Hepatocyte (in vitro differentiated cells): ENCODE measurements at regions not wholly inside any gene's neighbourhood (a gene's known extent, or its start where the extent isn't known, plus 50 kb on each side); places are given as distances from the start of the nearest gene placed in this dataset.

ENCODE experiments used
- DNase-seq: peaks from one replicate; pipeline ENCODE4 v3.0.0-alpha.2; 2016; ENCODE audit warnings: low spot score
- H2AFZ ChIP-seq: fragments of 200-600 bp; sonication (generic); 2 replicates; pipeline ENCODE4 v1.6.0; 2016; ENCODE audit warnings: antibody characterized with exemption, mild to moderate bottlenecking
- H3K27ac ChIP-seq: fragments of 200-600 bp; sonication (generic); 2 replicates; pipeline ENCODE4 v1.5.1; 2016; ENCODE audit warnings: mild to moderate bottlenecking
- H3K27me3 ChIP-seq: fragments of 200-600 bp; sonication (generic); 2 replicates; pipeline ENCODE4 v1.6.1; 2016
- H3K36me3 ChIP-seq: fragments of 200-600 bp; sonication (generic); replicated peaks from 2 replicates; pipeline ENCODE4 v1.5.1; 2016; ENCODE audit warnings: low read depth; ENCODE audit not compliant: insufficient read depth
- H3K4me1 ChIP-seq: fragments of 200-600 bp; sonication (generic); 2 replicates; pipeline ENCODE4 v1.5.1; 2016; ENCODE audit warnings: mild to moderate bottlenecking, moderate library complexity; ENCODE audit not compliant: insufficient read depth
- H3K4me2 ChIP-seq: fragments of 200-600 bp; sonication (generic); 2 replicates; pipeline ENCODE4 v1.6.0; 2016
- H3K4me3 ChIP-seq: fragments of 200-600 bp; sonication (generic); 2 replicates; pipeline ENCODE4 v1.5.1; 2016; ENCODE audit warnings: mild to moderate bottlenecking
- H3K79me2 ChIP-seq: fragments of 200-600 bp; sonication (generic); 2 replicates; pipeline ENCODE4 v1.6.0; 2017; ENCODE audit warnings: mild to moderate bottlenecking
- H3K9me2 ChIP-seq: fragments of 200-600 bp; sonication (generic); replicated peaks from 2 replicates; pipeline ENCODE4 v1.6.0; 2017; ENCODE audit warnings: mild to moderate bottlenecking; ENCODE audit not compliant: insufficient read depth
- H3K9me3 ChIP-seq: fragments of 200-600 bp; sonication (generic); 2 replicates; pipeline ENCODE4 v1.5.1; 2016; ENCODE audit warnings: low read depth, mild to moderate bottlenecking
- H4K20me1 ChIP-seq: fragments of 200-600 bp; sonication (generic); 2 replicates; pipeline ENCODE4 v1.6.0; 2016; ENCODE audit warnings: mild to moderate bottlenecking; ENCODE audit not compliant: insufficient read depth, poor library complexity, severe bottlenecking
- EZH2 ChIP-seq: fragments of 200-600 bp; sonication (generic); IDR thresholded peaks from 2 replicates; pipeline ENCODE4 v1.6.1; 2016; ENCODE audit warnings: antibody characterized with exemption, mild to moderate bottlenecking, borderline replicate concordance
- EZH2phosphoT487 ChIP-seq: fragments of 200-600 bp; sonication (generic); IDR thresholded peaks from one replicate; pipeline ENCODE4 v1.6.1; 2018; ENCODE audit warnings: antibody characterized with exemption, mild to moderate bottlenecking, low read depth, moderate library complexity; ENCODE audit not compliant: unreplicated experiment, severe bottlenecking
- WGBS: methylation state at CpG from one replicate; pipeline ENCODE4 v1.1.6; 2016; ENCODE audit warnings: low lambda C conversion rate; ENCODE audit errors: missing lambda C conversion rate; 5-methylcytosine and 5-hydroxymethylcytosine counted together
- TF ChIP-seq, protein P1 (sequence below): fragments of 200-600 bp; sonication (generic); IDR thresholded peaks from 2 replicates; pipeline ENCODE4 v1.5.1; 2016; ENCODE audit warnings: antibody characterized with exemption, mild to moderate bottlenecking; ENCODE audit not compliant: poor library complexity

DNA sequence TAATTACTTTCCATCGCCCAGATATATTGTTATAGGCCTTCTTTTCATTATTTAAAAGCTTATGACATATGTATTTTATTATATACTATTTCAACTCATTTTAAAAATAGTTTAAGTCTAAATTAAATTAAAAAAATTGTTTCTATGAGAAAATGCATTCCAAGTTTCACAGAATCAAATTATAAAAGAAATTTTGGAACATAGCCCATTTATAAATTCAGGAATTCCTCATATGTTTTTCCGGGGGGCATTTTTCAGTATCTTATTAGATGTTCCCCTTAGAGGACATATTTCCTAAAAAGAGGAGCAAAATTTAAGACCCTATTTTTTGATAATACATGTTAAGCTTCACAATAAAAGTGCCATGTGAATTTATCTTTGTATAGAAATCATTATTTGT, 119.9 kb upstream of the ATP2B1 start:
- no peak overlapping the region for H2AFZ ChIP-seq
- WGBS: 83% methylated on average over 2 of the region's 2 CpGs
- no peaks in the 10 kb centered on the region for H4K20me1 ChIP-seq
- H3K4me1 ChIP-seq: no peaks in the 10 kb centered on the region
- H3K4me2 ChIP-seq: no peak overlapping the region
- H3K27me3 ChIP-seq: no peaks in the 10 kb centered on the region
- H3K9me3 ChIP-seq: no peaks in the 10 kb centered on the region
- H3K27ac ChIP-seq: no peak overlapping the region
- TF ChIP-seq EZH2: no peak
- TF ChIP-seq, protein P1, sequence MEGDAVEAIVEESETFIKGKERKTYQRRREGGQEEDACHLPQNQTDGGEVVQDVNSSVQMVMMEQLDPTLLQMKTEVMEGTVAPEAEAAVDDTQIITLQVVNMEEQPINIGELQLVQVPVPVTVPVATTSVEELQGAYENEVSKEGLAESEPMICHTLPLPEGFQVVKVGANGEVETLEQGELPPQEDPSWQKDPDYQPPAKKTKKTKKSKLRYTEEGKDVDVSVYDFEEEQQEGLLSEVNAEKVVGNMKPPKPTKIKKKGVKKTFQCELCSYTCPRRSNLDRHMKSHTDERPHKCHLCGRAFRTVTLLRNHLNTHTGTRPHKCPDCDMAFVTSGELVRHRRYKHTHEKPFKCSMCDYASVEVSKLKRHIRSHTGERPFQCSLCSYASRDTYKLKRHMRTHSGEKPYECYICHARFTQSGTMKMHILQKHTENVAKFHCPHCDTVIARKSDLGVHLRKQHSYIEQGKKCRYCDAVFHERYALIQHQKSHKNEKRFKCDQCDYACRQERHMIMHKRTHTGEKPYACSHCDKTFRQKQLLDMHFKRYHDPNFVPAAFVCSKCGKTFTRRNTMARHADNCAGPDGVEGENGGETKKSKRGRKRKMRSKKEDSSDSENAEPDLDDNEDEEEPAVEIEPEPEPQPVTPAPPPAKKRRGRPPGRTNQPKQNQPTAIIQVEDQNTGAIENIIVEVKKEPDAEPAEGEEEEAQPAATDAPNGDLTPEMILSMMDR: no peak
- TF ChIP-seq EZH2phosphoT487: no peak
- H3K79me2 ChIP-seq: no peaks in the 10 kb centered on the region
- H3K4me3 ChIP-seq: no peak overlapping the region
- no peaks in the 10 kb centered on the region for H3K9me2 ChIP-seq
- no peak for DNase-seq
- H3K36me3 ChIP-seq: no peaks in the 10 kb centered on the region

DNA sequence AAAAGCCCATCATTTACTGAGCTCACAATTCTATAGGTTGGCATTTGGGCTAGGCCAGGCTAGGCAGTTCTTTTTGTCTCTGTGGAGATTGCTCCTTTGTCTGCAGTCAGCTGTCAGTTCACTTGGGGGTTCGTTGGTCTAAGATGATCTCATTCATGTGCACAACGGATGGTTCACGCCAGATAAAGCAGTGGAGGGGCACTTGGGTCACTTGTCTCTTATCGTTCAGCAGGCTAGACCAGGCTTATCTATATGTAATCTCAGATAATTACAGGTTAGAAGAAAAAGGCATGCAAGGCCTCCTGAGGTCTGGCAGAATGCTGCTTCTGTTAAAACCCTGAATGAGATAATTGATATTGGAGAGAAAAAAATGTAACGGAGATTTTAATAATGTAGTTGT, 119.0 kb upstream of the ATP2B1 start:
- Histone ChIP-seq H3K27ac (no peak overlapping the region), H3K4me2 (no peak overlapping the region), H3K4me3 (no peak overlapping the region), H3K9me2 (no peaks in the 10 kb centered on the region), H3K9me3 (no peaks in the 10 kb centered on the region), H2AFZ (no peak overlapping the region), H3K36me3 (no peaks in the 10 kb centered on the region), H4K20me1 (no peaks in the 10 kb centered on the region), H3K27me3 (no peaks in the 10 kb centered on the region), H3K79me2 (no peaks in the 10 kb centered on the region), H3K4me1 (no peaks in the 10 kb centered on the region)
- DNase-seq: no peak
- TF ChIP-seq, protein P1: no peak
- no peak for TF ChIP-seq EZH2
- TF ChIP-seq EZH2phosphoT487: no peak
- 31% methylated on average over 5 of the region's 5 CpGs for WGBS

DNA sequence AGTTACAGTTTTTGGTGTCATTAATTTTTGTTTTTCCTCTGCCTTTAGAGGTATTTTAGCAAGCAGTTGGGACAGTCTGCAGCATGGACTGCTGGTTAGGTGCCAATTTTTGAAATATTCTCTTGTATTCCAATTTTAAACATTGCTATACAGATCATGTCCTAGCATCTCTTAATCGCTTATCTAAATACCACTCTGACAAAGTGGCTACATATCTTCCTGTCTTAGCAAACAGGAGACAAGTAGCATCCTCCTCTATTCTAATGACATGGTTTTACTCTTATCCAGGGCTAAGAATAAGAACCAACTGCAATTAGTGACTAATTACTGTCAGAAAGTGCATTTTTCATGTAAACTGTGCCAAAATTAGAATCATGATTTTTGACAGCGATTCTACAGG, 117.8 kb upstream of the ATP2B1 start:
- Histone ChIP-seq H3K36me3 (no peaks in the 10 kb centered on the region), H3K79me2 (no peaks in the 10 kb centered on the region), H3K27ac (no peak overlapping the region), H3K4me3 (no peak overlapping the region), H3K27me3 (no peaks in the 10 kb centered on the region), H3K4me2 (no peak overlapping the region), H2AFZ (no peak overlapping the region), H3K9me2 (no peaks in the 10 kb centered on the region), H3K9me3 (no peaks in the 10 kb centered on the region), H4K20me1 (no peaks in the 10 kb centered on the region), H3K4me1 (no peaks in the 10 kb centered on the region)
- TF ChIP-seq EZH2phosphoT487 (no peak), EZH2 (no peak)
- TF ChIP-seq, protein P1: no peak
- 62% methylated on average over 2 of the region's 2 CpGs for WGBS
- no peak for DNase-seq
